ENCODE measurements at regions not wholly inside any gene's neighbourhood (a gene's known extent, or its start where the extent isn't known, plus 50 kb on each side); places are given as distances from the start of the nearest gene placed in this dataset.

DNA sequence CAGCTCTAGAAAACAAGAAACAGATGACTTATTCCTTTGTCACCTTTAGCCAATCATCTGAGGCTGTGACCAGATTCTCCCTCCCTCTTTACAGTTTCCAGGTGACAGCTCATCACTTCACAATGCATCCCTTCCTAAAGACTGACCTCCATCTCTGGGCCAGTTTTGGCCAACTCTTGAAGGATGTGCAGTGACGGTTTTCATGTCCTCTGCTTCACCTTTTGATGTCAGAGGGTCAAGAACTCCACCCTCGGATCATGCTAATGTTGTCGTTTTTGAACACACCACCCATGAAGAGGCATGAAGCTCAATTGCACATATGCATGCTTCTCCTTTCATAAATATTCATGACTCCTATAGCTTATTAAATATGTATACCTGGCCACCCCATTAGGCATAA is 161.2 kb upstream of the SYNPR start:
- no peak overlapping the region for H3K4me3 ChIP-seq (replicated peaks in 1 of 2; ENCODE audit: low read depth in 1 of 2, low read length in 2 of 2)
- BruUV-seq (replicated peaks), result no TSS peak
- H3K9me2 ChIP-seq (ENCODE audit: insufficient read depth), result no peaks in the 10 kb centered on the region
- no peaks in the 10 kb centered on the region for H3K9me3 ChIP-seq (ENCODE audit: control insufficient read depth in 1 of 2, insufficient read depth in 1 of 2, low read depth in 1 of 2, low read length in 2 of 2)
- no peak overlapping the region for H2AFZ ChIP-seq (ENCODE audit: low read depth, low read length, poor library complexity, severe bottlenecking)
- no peaks in the 10 kb centered on the region; the same call in 1 of the 2 replicates for H4K20me1 ChIP-seq (ENCODE audit: insufficient read depth)
- H3K4me2 ChIP-seq (ENCODE audit: low read length), result no peak overlapping the region
- H3K27ac ChIP-seq (ENCODE audit: low read depth, low read length), result no peak overlapping the region
- intact Hi-C loops (cut with micrococcal nuclease), result no loop called here
- no peaks in the 10 kb centered on the region for H3K79me2 ChIP-seq (ENCODE audit: insufficient read depth, low read length)
- ChIA-PET RAD21 (ENCODE audit: low non-redundant PET in 1 of 2, low total read pairs in 2 of 2, uncharacterized antibody in 2 of 2, unreplicated experiment in 2 of 2) (no interaction called here), CTCF (no interaction called here), POLR2A (no interaction called here)
- no peak overlapping the region for H3K9ac ChIP-seq (ENCODE audit: low read length)
- H3K36me3 ChIP-seq (ENCODE audit: control insufficient read depth in 1 of 2, insufficient read depth in 2 of 2, low read length in 2 of 2), result no peaks in the 10 kb centered on the region
- H3K4me1 ChIP-seq (ENCODE audit: control insufficient read depth in 1 of 2, insufficient read depth in 2 of 2, low read length in 2 of 2), result no peaks in the 10 kb centered on the region
- ATAC-seq (no peak), DNase-seq (ENCODE audit: low read depth, low spot score) (no peak)
- H3K27me3 ChIP-seq (ENCODE audit: insufficient read depth, low read length), result 0 out of 2 replicates have a peak, but pooled peaks cover 3% of the 10 kb centered on the region
- no peak for TF ChIP-seq SIN3A (IDR thresholded peaks at IDR 0.05; ENCODE audit: low read depth)
- no peak for TF ChIP-seq ZFX (IDR thresholded peaks at IDR 0.05)
- TF ChIP-seq POLR2AphosphoS5 (IDR thresholded peaks at IDR 0.05; ENCODE audit: low read depth, low read length), result no peak
- no peak for TF ChIP-seq JUND (IDR thresholded peaks at IDR 0.05)
- no peak for TF ChIP-seq ATF3 (IDR thresholded peaks at IDR 0.05)
- no peak for TF ChIP-seq TCF7L2 (IDR thresholded peaks at IDR 0.05; ENCODE audit: borderline replicate concordance, extremely low read depth, insufficient read depth, insufficient read length)

- Histone ChIP-seq H4K20me1 (ENCODE audit: insufficient read depth) (no peaks in the 10 kb centered on the region), H3K4me1 (ENCODE audit: control insufficient read depth in 1 of 2, insufficient read depth in 2 of 2, low read length in 2 of 2) (no peaks in the 10 kb centered on the region), H3K9ac (ENCODE audit: low read length) (no peak overlapping the region), H3K27me3 (ENCODE audit: insufficient read depth, low read length) (0 out of 2 replicates have a peak, but pooled peaks cover 3% of the 10 kb centered on the region), H3K4me2 (ENCODE audit: low read length) (no peak overlapping the region), H3K9me3 (ENCODE audit: control insufficient read depth in 1 of 2, insufficient read depth in 1 of 2, low read depth in 1 of 2, low read length in 2 of 2) (no peaks in the 10 kb centered on the region), H3K4me3 (replicated peaks in 1 of 2; ENCODE audit: low read depth in 1 of 2, low read length in 2 of 2) (no peak overlapping the region), H2AFZ (ENCODE audit: low read depth, low read length, poor library complexity, severe bottlenecking) (no peak overlapping the region), H3K9me2 (ENCODE audit: insufficient read depth) (no peaks in the 10 kb centered on the region), H3K79me2 (ENCODE audit: insufficient read depth, low read length) (no peaks in the 10 kb centered on the region), H3K36me3 (ENCODE audit: control insufficient read depth in 1 of 2, insufficient read depth in 2 of 2, low read length in 2 of 2) (no peaks in the 10 kb centered on the region), H3K27ac (ENCODE audit: low read depth, low read length) (no peak overlapping the region)
- ChIA-PET POLR2A (no interaction called here), CTCF (no interaction called here), RAD21 (ENCODE audit: low non-redundant PET in 1 of 2, low total read pairs in 2 of 2, uncharacterized antibody in 2 of 2, unreplicated experiment in 2 of 2) (no interaction called here)
- no TSS peak for BruUV-seq (replicated peaks)
- ATAC-seq (no peak), DNase-seq (ENCODE audit: low read depth, low spot score) (no peak)
- intact Hi-C loops (cut with micrococcal nuclease), result no loop called here
- TF ChIP-seq REST (IDR thresholded peaks at IDR 0.05; ENCODE audit: low read depth), result no peak
- TF ChIP-seq ZFX (IDR thresholded peaks at IDR 0.05), result no peak
- TF ChIP-seq ZNF274 (IDR thresholded peaks at IDR 0.05; ENCODE audit: low read depth, low read length), result no peak
- TF ChIP-seq, protein P1, sequence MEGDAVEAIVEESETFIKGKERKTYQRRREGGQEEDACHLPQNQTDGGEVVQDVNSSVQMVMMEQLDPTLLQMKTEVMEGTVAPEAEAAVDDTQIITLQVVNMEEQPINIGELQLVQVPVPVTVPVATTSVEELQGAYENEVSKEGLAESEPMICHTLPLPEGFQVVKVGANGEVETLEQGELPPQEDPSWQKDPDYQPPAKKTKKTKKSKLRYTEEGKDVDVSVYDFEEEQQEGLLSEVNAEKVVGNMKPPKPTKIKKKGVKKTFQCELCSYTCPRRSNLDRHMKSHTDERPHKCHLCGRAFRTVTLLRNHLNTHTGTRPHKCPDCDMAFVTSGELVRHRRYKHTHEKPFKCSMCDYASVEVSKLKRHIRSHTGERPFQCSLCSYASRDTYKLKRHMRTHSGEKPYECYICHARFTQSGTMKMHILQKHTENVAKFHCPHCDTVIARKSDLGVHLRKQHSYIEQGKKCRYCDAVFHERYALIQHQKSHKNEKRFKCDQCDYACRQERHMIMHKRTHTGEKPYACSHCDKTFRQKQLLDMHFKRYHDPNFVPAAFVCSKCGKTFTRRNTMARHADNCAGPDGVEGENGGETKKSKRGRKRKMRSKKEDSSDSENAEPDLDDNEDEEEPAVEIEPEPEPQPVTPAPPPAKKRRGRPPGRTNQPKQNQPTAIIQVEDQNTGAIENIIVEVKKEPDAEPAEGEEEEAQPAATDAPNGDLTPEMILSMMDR (IDR thresholded peaks at IDR 0.05 in 2 of 3, conservative IDR thresholded peaks at IDR 0.05 in 1 of 3; ENCODE audit: borderline replicate concordance in 1 of 3, insufficient read depth in 1 of 3, low read depth in 2 of 3, low read length in 2 of 3), result no peak
- no peak for TF ChIP-seq SP1 (IDR thresholded peaks at IDR 0.05; ENCODE audit: low read depth)
- no peak for TF ChIP-seq YY1 (IDR thresholded peaks at IDR 0.05; ENCODE audit: extremely low read depth, insufficient replicate concordance, low read depth, low read length)
- no peak for TF ChIP-seq CEBPB (IDR thresholded peaks at IDR 0.05; ENCODE audit: low read depth)
- TF ChIP-seq, protein P2, sequence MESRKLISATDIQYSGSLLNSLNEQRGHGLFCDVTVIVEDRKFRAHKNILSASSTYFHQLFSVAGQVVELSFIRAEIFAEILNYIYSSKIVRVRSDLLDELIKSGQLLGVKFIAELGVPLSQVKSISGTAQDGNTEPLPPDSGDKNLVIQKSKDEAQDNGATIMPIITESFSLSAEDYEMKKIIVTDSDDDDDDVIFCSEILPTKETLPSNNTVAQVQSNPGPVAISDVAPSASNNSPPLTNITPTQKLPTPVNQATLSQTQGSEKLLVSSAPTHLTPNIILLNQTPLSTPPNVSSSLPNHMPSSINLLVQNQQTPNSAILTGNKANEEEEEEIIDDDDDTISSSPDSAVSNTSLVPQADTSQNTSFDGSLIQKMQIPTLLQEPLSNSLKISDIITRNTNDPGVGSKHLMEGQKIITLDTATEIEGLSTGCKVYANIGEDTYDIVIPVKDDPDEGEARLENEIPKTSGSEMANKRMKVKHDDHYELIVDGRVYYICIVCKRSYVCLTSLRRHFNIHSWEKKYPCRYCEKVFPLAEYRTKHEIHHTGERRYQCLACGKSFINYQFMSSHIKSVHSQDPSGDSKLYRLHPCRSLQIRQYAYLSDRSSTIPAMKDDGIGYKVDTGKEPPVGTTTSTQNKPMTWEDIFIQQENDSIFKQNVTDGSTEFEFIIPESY (IDR thresholded peaks at IDR 0.05; ENCODE audit: extremely low read depth, insufficient replicate concordance, low read length), result no peak
- no peak for TF ChIP-seq SIN3A (IDR thresholded peaks at IDR 0.05; ENCODE audit: low read depth)
Observed at GRCh38 chr3:63124090-63124489, 154.0 kb upstream of the SYNPR start.
